GM18907 (cell line): ENCODE measurements at regions not wholly inside any gene's neighbourhood (a gene's known extent, or its start where the extent isn't known, plus 50 kb on each side); places are given as distances from the start of the nearest gene placed in this dataset.
"Not testable (repeated sequence)": the region's sequence is repeated elsewhere in the genome, so short reads cannot be mapped to it uniquely, and the experiment has no call there.

Experiments
- ATAC-seq: cut with Tn5 transposase; IDR thresholded peaks from one replicate; pipeline ENCODE4 v1.9.1; 2021; ENCODE audit warnings: mild to moderate bottlenecking, moderate library complexity; ENCODE audit not compliant: unreplicated experiment

- no peak for ATAC-seq
Observed at GRCh38 chr6:139742671-139743070, 368.2 kb upstream of the CITED2 start.

GRCh38 chr6:139738801-139739455, 364.5 kb upstream of the CITED2 start:
- no peak for ATAC-seq

- ATAC-seq: peak; percentile 74
Observed at GRCh38 chr6:139736325-139736906, 362.0 kb upstream of the CITED2 start.

GRCh38 chr6:139732451-139732850, 358.0 kb upstream of the CITED2 start:
- no peak for ATAC-seq

GRCh38 chr6:139730340-139730974, 356.0 kb upstream of the CITED2 start:
- ATAC-seq: no peak

- no peak for ATAC-seq
Observed at GRCh38 chr6:139728876-139729427, 354.5 kb upstream of the CITED2 start.

DNA sequence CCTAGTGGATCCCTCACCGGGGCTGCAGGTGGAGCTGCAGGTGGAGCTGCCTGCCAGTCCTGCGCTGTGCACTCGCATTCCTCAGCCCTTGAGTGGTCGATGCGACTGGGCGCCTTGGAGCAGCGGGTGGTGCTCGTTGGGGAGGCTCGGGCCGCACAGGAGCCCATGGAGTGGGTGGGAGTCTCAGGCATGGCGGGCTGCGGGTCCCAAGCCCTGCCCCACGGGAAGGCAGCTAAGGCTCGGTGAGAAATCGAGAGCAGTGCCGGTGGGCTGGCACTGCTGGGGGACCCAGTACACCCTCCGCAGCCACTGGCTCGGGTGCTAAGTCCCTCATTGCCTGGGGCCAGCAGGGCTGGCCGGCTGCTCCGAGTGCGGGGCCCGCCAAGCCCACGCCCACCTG, 351.8 kb upstream of the CITED2 start:
- ATAC-seq: not testable (repeated sequence)

DNA sequence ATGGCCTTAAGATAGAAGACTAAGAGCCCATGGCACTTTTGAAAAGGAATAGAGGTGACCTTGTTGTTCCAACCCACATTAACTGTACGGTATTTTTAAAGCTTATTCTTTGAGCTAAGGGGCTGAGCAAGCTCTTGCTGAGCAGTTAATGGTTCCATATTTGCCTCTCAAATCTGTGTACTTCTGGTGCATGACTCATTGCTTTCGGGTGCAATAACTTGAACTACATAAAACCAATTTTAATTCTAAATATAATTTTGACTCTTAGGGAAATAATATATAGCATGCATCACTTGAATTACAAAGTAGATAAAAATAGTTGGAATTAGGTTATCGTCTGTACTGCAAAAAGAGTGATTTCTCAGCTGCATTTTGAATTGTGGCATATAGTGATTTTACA, 348.1 kb upstream of the CITED2 start:
- no peak for ATAC-seq

- ATAC-seq: no peak
Observed at GRCh38 chr6:139721954-139722353, 347.5 kb upstream of the CITED2 start.

GRCh38 chr6:139713900-139714506, 339.6 kb upstream of the CITED2 start:
- no peak for ATAC-seq

- no peak for ATAC-seq
Observed at GRCh38 chr6:139713424-139713823, 339.0 kb upstream of the CITED2 start.

DNA sequence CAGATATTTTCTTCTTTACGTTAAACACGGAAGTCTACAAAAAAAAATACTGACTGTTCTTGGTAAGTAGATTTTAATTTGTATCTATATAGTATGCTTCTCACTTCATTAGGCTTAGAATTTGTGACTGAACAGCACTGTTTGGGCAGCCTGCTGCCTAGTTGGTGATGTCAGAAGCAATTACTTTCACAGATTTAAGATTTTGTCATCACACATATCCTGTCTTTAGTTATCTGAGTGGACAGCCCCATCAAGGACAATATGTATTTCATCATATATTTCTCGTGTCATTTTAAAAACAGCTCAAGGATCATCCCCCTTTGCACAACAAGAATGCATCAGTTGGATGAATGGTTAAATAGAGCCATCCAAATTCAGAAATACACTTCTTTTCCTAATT, 338.4 kb upstream of the CITED2 start:
- no peak for ATAC-seq

- ATAC-seq: no peak
Observed at GRCh38 chr6:139711804-139712585, 337.5 kb upstream of the CITED2 start.

GRCh38 chr6:139710556-139710955, 336.1 kb upstream of the CITED2 start:
- no peak for ATAC-seq

DNA sequence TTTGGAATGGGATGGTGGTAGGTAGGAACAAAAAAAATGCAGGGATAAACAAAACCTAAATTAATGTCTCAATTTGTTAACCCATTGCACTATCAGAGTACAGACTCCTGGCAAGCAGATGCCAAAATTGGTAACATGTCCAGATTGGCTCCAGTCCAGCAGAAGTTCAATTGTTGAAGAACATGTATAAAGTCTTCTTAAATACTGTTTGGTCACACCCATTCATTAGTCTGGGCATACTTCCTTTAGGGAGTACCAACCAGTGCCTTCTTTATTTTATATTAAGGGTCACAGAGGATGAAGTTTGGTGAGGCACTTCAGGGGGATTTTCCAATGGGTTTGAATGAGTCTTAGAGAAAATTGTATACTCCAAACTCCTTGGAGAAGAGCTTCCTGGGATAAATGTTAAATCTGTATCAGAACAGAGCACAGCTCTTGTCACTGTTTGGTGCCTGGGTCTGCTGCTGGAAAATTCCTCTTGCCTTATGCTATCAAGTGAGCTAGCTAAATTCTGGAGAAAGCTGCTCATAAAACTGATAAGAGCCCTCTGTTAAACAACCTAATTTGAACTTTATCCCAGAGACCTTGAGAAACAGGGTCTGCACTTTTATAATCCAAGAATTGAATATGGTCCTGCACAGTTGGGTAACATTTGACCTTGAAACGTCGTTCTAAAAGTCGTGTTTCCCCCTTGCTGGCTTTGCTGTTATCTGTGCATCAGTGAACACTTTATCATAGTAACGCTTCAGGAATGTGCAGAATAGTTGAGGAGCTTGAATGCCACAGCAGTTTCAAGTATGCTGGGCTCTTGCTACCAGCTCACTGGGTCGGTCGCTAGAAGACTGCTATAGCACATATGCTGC, 334.1 kb upstream of the CITED2 start:
- no peak for ATAC-seq

DNA sequence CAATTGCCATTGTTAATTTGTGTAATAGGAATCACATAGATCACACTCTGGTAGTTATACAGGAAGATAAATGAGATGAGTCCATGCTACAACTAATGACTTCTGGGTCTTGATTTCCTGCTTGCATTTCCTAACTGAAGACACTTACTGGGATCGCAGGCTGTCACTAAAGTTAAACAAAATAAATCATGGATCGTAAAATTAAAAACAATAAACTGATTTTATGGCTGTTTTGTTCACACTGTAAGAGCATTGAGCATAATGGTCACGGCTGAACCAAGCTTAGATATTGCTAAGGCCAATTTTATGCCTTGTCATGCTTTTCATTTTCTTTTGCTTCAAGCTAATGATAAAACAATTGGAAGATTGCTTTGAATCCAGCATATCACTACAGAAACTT, 332.5 kb upstream of the CITED2 start:
- no peak for ATAC-seq

GRCh38 chr6:139705284-139705683, 330.8 kb upstream of the CITED2 start:
- ATAC-seq: no peak

DNA sequence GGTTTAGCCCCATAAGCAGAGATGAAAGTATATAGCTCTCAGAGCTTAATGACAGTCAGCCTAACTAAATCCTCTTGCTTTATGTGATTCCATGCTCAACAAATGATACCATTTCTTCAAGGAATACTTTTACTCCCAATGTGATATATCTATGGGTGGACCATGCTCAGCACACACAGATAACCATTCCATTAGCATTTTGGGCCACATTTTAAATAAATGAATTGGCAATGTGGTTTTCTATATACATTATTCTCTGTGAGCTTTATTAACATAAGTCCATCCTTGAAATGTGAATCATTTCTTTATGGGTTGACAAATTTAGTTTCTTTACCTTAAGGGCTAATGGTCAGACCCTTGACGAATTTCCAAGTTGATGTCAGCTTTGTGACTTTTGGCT, 329.3 kb upstream of the CITED2 start:
- ATAC-seq: no peak

GRCh38 chr6:139702706-139703105, 328.3 kb upstream of the CITED2 start:
- ATAC-seq: no peak

GRCh38 chr6:139701695-139702094, 327.2 kb upstream of the CITED2 start:
- ATAC-seq: no peak
